Dermis blood vessel endothelial cell (primary cell): ENCODE measurements at regions not wholly inside any gene's neighbourhood (a gene's known extent, or its start where the extent isn't known, plus 50 kb on each side); places are given as distances from the start of the nearest gene placed in this dataset.
"Not testable (repeated sequence)": the region's sequence is repeated elsewhere in the genome, so short reads cannot be mapped to it uniquely, and the experiment has no call there.

Experiments used
- DNase-seq: peaks from one replicate; pipeline ENCODE4 v3.0.0; 2010

- no peak for DNase-seq
Measured at GRCh38 chr2:75432761-75433361, 127.9 kb downstream of the EVA1A start.

DNA sequence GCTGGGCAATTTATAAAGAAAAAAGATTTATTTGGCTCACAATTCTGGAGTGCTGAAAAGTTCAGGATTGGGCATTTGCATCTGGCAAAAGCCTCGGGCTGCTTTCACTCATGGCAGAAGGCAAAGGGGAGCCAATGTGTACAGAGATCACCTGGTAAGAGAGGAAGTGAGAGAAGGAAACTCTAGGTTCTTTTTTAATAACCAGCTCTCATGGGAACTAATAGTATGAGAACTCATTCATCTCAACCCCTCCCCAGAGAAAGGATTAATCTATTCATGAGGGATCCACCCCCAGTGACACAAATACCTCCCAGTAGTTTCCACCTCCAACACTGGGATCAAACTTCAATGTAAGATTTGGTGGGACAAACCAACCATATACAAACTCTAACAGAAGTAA is 129.0 kb downstream of the EVA1A start:
- no peak for DNase-seq

GRCh38 chr2:75431276-75431675 is 129.5 kb downstream of the EVA1A start:
- DNase-seq, result no peak

DNA sequence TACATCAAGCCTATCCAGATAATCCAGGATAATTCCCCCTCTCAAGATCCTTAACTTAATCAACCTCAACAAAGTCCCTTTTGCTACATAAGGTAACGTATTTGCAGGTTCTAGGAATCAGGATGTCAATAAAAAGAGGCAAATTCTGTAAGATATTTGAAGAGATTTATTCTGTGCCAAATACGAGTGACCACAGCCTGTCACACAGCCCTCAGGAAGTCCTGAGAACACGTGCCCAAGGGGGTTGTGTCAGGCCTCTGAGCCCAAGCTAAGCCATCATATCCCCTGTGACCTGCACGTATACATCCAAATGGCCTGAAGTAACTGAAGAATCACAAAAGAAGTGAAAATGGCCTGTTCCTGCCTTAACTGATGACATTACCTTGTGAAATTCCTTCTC is 130.3 kb downstream of the EVA1A start:
- DNase-seq, result not testable (repeated sequence)

GRCh38 chr2:75428646-75429443 is 131.9 kb downstream of the EVA1A start:
- no peak for DNase-seq

GRCh38 chr2:75428060-75428459 is 132.7 kb downstream of the EVA1A start:
- no peak for DNase-seq

GRCh38 chr2:75424936-75425619 is 135.7 kb downstream of the EVA1A start:
- no peak for DNase-seq

GRCh38 chr2:75421986-75422385 is 138.8 kb downstream of the EVA1A start:
- no peak for DNase-seq

- no peak for DNase-seq
Measured at GRCh38 chr2:75416420-75417342, 144.1 kb downstream of the EVA1A start.

DNA sequence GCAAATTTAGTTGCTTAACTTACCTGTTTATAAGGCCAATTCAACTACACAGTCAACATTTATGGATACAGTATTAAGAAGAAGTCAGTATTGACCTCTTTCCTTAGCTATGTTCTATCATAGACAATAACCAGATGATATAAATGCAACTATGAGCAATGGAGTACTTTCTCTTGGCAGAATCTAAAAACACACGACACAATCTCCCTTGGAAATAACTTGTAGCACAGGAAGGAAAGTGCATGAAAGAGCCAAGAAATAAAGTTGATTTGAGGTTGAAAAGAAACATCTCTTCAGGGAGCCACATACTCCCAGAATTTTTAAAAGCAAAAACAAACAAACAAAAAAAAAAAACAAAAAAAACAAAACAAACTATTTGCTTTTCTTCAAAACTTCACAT is 145.0 kb downstream of the EVA1A start:
- no peak for DNase-seq

DNA sequence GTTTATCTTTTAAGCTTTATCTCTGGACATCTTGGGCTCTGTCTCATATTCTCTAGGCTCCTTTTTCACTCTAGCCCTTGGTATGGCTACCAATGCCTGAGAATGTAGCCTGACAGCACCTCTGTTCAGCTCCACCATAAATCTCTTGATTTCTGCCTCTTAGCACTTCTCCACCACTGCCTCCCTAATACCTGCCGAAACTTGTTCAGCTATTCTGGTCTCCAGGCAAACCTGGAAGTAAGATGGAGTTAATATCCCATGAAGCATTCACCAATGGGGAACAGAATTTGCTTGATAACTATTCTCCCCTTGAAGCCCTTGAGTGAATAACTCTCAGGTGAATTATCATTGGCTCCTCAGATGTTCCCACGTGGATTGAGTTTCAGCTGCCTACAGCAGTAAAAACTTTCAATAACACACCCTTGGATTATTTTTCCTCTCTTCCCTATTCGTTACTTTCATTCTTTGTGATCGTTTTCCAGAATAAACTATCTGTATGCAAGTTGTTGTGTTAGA is 145.6 kb downstream of the EVA1A start:
- no peak for DNase-seq

GRCh38 chr2:75411574-75411973 is 149.2 kb downstream of the EVA1A start:
- DNase-seq, result no peak

- DNase-seq, result no peak
Measured at GRCh38 chr2:75410702-75411101, 150.0 kb downstream of the EVA1A start.

- DNase-seq, result no peak
Measured at GRCh38 chr2:75408771-75409170, 152.0 kb downstream of the EVA1A start.

GRCh38 chr2:75407038-75407530 is 153.7 kb downstream of the EVA1A start:
- DNase-seq, result no peak

GRCh38 chr2:75406131-75406581 is 154.6 kb downstream of the EVA1A start:
- DNase-seq, result no peak

DNA sequence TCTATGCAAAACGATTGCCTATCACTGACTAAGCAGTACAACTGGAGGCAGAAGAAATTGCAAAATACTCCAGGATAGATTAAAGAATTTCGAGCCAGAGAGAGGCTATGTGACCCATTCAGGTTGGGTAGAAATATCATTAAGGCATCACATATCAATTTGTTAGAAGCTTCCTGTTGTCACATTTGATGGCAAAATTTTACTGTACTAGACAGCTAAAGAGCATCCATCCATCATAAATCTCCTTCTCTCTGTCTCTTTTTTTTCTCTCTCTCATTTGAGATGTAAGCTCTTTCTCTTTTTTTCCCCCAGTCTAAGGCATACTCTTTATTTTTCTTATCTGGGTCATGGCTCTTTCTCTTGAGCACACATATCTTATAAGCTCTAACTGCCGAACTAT is 155.7 kb downstream of the EVA1A start:
- DNase-seq, result no peak

DNA sequence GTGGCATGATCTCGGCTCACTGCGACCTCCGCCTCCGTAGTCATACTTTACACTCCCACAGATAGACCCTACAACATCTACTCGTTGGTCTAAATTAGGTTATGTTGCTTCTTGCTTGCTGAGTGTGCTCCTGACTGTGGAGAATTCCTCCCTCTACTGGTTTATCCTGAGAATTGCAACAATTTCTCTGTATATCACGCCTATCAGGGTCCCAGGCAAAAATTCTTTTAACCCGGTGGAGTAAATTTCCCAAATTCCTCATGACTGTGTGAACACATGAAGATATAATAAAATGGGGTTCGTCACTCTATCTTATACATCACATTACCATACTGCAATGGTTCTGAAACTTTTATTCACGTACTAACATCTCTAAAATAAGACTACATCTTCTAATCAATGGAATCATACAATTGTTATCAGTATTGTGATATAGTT is 156.7 kb downstream of the EVA1A start:
- DNase-seq, result peak; percentile 73

- no peak for DNase-seq
Measured at GRCh38 chr2:75396314-75396713, 164.4 kb downstream of the EVA1A start.

- DNase-seq, result not testable (repeated sequence)
Measured at GRCh38 chr2:75394764-75395163, 166.0 kb downstream of the EVA1A start.

GRCh38 chr2:75390169-75390568 is 170.6 kb downstream of the EVA1A start:
- DNase-seq, result no peak

DNA sequence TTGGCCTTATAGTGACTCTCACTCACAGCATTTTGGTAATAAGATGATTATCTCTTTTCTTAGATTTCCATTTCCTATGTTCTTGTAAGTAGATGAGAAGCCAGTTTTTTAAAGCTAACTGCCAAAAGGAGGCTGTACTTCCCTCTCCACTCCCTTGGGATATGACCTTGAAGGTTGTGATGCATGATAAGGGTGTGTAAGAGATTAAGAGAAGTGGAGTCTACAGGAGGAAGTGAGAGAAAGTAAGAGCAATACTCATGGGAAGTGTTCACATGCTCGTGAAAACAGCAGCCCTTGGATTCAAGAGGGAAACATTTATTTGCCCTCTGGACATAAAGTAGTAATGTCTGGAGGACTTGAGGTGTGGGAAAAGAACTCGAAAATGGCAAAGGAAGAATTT is 171.5 kb downstream of the EVA1A start:
- no peak for DNase-seq
